ENCODE measurements at regions not wholly inside any gene's neighbourhood (a gene's known extent, or its start where the extent isn't known, plus 50 kb on each side); places are given as distances from the start of the nearest gene placed in this dataset.

GRCh38 chr3:159926573-159926972, 62.1 kb upstream of the IL12A start:
- Histone ChIP-seq H3K27ac (ENCODE audit: control insufficient read depth, insufficient read depth, low read length) (no peak overlapping the region), H3K9ac (ENCODE audit: control insufficient read depth, extremely low read depth, insufficient read depth, low read length) (no peak overlapping the region), H3K4me3 (ENCODE audit: control insufficient read depth in 2 of 3, extremely low read depth in 1 of 3, insufficient read depth in 2 of 3, low read depth in 1 of 3, low read length in 3 of 3) (no peak overlapping the region), H3K27me3 (ENCODE audit: control insufficient read depth, extremely low read depth, insufficient read depth, low read length) (no peaks in the 10 kb centered on the region), H2AFZ (ENCODE audit: control insufficient read depth, low read length) (no peak overlapping the region), H3K9me1 (ENCODE audit: control insufficient read depth, extremely low read depth, insufficient read depth, low read length) (no peaks in the 10 kb centered on the region), H3K9me3 (ENCODE audit: control insufficient read depth, low read depth, low read length) (no peaks in the 10 kb centered on the region), H3K4me2 (ENCODE audit: control insufficient read depth, extremely low read depth, insufficient read depth, low read depth, low read length) (no peak overlapping the region), H4K20me1 (ENCODE audit: control insufficient read depth, extremely low read depth, insufficient read depth, low read length) (no peaks in the 10 kb centered on the region), H3K4me1 (ENCODE audit: control insufficient read depth, extremely low read depth, insufficient read depth, low read length) (peaks cover 26% of the 10 kb centered on the region), H3K79me2 (ENCODE audit: control insufficient read depth, insufficient read depth, low read length) (no peaks in the 10 kb centered on the region), H3K36me3 (ENCODE audit: control insufficient read depth in 2 of 2, extremely low read depth in 1 of 2, insufficient read depth in 2 of 2, low read length in 2 of 2) (no peaks in the 10 kb centered on the region)
- dilution Hi-C loops (cut with MboI; ENCODE audit: extremely low pct_ligation_motif_present, low sequenced_read_pairs), result no loop called here
- DNase-seq (ENCODE audit: low read depth, low spot score), result no peak
- FAIRE-seq, result no peak
- no peak for TF ChIP-seq EZH2 (IDR thresholded peaks at IDR 0.05; ENCODE audit: low read length)
- no peak for TF ChIP-seq CTCF (optimal IDR thresholded peaks at IDR 0.05 in 1 of 3, IDR thresholded peaks at IDR 0.05 in 1 of 3, conservative IDR thresholded peaks at IDR 0.05 in 1 of 3; ENCODE audit: extremely low read depth in 1 of 3, insufficient read depth in 2 of 3, low read length in 3 of 3)

GRCh38 chr3:159928071-159928491, 60.6 kb upstream of the IL12A start:
- Histone ChIP-seq H3K27ac (ENCODE audit: control insufficient read depth, insufficient read depth, low read length) (peak overlapping the region; percentile 37), H3K27me3 (ENCODE audit: control insufficient read depth, extremely low read depth, insufficient read depth, low read length) (no peaks in the 10 kb centered on the region), H2AFZ (ENCODE audit: control insufficient read depth, low read length) (peak overlapping the region; percentile 28), H3K9ac (ENCODE audit: control insufficient read depth, extremely low read depth, insufficient read depth, low read length) (no peak overlapping the region), H3K79me2 (ENCODE audit: control insufficient read depth, insufficient read depth, low read length) (no peaks in the 10 kb centered on the region), H3K4me1 (ENCODE audit: control insufficient read depth, extremely low read depth, insufficient read depth, low read length) (peaks cover 26% of the 10 kb centered on the region), H3K4me3 (ENCODE audit: control insufficient read depth in 2 of 3, extremely low read depth in 1 of 3, insufficient read depth in 2 of 3, low read depth in 1 of 3, low read length in 3 of 3) (no peak overlapping the region), H4K20me1 (ENCODE audit: control insufficient read depth, extremely low read depth, insufficient read depth, low read length) (no peaks in the 10 kb centered on the region), H3K9me3 (ENCODE audit: control insufficient read depth, low read depth, low read length) (no peaks in the 10 kb centered on the region), H3K4me2 (ENCODE audit: control insufficient read depth, extremely low read depth, insufficient read depth, low read depth, low read length) (peak overlapping the region; percentile 59), H3K36me3 (ENCODE audit: control insufficient read depth in 2 of 2, extremely low read depth in 1 of 2, insufficient read depth in 2 of 2, low read length in 2 of 2) (no peaks in the 10 kb centered on the region), H3K9me1 (ENCODE audit: control insufficient read depth, extremely low read depth, insufficient read depth, low read length) (no peaks in the 10 kb centered on the region)
- dilution Hi-C loops (cut with MboI; ENCODE audit: extremely low pct_ligation_motif_present, low sequenced_read_pairs), result no loop called here
- FAIRE-seq (peak; percentile 77), DNase-seq (ENCODE audit: low read depth, low spot score) (no peak)
- TF ChIP-seq EZH2 (IDR thresholded peaks at IDR 0.05; ENCODE audit: low read length) (no peak), CTCF (optimal IDR thresholded peaks at IDR 0.05 in 1 of 3, IDR thresholded peaks at IDR 0.05 in 1 of 3, conservative IDR thresholded peaks at IDR 0.05 in 1 of 3; ENCODE audit: extremely low read depth in 1 of 3, insufficient read depth in 2 of 3, low read length in 3 of 3) (no peak)
